Left renal cortex interstitium (tissue), 4 donors: ENCODE measurements at regions not wholly inside any gene's neighbourhood (a gene's known extent, or its start where the extent isn't known, plus 50 kb on each side); places are given as distances from the start of the nearest gene placed in this dataset.

Experiments
- DNase-seq, 4 donors: peaks; one replicate each; pipeline ENCODE4 v3.0.0-alpha.2; 2013; ENCODE audit warnings: low read depth in 4 of 4, low spot score in 2 of 4, missing footprints in 1 of 4

DNA sequence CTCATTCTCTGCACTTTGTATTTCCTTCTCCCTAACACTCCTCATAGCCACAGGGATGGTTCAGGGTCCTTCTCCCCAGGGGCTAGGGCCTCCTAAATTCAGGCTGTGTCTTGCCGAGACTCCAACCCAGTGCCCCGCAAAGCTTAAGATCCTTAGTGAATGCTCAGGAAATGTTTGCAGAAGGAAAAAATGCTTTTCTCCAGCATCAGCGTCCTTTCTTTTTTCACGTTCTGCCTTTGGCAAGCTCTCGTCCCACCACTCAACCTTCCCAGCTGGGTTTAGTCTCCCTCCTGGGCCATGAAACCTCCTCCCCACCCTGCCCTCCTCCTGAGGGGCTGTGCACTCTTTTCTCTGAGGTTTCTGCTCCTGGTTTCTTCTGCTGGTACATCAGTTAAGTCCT is 503.8 kb upstream of the B3GAT1 start:
- no peak for DNase-seq

DNA sequence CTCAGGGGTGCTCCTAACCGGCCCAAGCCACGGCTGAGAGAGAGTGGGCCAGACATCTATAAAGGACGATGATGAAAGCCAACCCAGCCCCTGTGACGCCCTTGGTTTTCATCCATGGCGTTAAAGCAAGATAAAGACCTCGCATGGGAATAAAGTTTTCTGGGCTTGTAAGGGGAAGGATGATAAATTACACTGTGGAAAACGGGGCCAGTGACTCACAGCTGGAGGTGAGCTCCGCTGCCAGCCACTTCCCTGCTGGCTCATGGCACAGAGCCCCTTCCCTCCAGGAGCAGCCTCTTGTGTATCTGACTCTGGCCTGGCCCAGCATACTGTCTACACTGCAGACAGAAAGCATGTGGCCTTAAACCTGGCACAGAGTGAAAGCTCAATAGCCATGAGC is 503.2 kb upstream of the B3GAT1 start:
- no peak for DNase-seq

DNA sequence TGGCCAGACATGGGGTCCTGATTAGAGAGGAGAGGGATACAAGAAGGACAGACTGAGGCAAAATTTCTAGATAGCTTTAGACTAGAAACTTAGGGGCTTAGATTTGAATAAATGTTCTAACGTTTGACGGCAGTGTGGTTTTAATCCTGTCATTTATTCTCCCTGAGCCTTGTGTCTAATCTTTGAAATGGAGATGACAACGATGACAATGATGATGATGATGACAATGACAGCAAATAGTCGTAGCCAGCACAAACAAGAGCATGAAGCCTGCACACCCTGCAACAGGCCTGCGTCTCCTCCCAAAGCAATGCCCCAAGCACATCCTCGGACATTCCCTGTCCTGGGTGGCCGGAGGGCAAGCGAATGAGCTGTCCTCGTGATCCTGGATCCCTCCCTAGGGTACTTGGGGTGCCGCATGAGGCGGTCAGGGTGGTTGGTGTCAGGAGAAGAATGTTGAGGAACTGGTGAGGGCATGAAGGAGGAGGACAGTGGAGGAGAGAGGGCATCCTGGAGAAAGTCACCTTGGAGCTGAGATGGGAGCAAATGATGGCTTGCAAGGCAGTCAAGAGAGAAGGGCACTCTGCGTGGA is 502.1 kb upstream of the B3GAT1 start:
- DNase-seq, result no peak

DNA sequence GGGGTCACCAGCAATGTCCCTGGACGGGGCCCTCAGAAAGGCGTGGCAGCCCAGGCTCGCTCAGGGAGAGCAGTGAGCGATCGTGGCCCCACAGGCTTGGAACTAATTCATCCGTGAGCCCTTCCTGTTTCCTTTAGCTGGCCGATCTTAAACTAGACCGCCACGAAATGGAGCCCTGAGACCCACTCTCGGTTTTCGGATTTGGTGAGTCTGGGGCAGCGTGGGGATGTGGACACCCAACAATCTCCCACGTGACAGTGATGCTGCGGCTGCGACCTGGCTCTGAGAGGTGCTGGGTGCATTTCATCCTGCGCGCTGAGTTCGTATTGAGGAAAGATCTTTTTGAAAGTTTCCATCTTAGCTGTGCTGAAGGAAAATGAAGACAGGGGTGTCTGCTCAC is 501.3 kb upstream of the B3GAT1 start:
- DNase-seq, result no peak

DNA sequence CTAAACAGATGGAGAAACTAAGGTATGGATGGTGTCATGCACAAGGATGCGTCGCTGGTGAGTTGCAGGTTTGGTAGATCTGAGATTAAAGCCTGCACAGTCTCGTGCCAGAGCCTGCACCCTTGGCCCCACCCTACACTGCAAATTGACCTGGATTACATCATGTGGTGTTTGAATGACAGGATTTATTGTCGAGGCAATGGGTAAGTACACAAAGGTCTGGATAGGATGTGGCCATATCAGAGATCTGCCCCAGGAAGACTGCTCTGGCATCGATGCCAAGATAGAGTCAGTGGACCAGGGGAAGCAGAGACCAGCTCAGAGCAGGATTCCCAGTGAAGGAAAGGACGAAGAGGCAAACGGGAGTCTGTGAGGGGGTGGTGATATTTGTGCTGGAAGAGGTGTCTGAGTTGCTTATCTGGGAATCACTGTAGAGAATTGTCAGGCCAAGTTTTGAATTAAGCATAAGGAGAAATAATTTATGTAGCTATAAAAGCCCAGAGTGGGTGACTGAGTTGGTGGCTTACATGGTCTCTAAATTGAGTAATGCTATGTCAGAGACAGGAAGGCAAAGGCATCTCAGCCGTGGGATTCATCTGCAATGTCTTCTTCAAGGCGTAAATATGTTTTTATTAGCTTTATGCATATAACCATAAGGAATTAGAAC is 499.6 kb upstream of the B3GAT1 start:
- DNase-seq, result no peak

DNA sequence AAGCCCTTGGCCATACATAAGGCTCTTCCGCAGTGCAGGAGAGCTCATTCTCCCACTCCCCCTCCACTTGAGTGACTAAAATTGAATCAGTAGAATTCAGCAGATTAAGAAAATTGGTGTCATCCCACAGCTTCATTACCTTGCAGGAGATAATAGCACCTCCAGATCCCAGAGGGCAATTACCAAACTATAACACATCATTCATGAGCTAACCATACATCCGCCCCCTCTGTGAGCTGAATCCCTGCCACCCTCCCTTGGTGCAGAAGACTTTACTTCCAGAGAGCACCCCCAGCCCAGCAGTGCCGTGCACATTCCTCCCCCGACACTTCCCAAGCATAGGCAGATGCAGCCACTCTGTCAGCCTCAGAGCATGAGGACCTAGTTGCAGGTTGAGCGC is 496.5 kb upstream of the B3GAT1 start:
- no peak for DNase-seq

DNA sequence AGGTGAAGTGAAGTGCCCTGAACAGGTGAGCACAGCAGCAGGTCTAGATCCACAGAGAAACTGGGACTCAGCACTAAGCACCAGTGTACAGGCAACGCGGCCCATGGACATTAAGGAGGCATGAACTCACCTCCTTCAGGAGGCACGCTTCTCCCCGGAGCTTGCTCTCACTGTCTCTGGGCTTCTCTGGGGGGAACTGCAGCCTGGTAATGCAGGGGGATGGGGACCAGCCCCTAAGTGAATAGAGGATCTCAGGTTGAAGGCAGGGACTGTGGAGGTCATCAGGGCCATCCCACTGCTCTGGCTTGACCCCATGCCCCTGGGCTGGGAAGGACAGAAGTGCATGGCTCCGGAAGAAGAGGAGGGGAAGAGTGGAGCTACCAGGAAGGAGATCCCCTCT is 495.6 kb upstream of the B3GAT1 start:
- no peak for DNase-seq

DNA sequence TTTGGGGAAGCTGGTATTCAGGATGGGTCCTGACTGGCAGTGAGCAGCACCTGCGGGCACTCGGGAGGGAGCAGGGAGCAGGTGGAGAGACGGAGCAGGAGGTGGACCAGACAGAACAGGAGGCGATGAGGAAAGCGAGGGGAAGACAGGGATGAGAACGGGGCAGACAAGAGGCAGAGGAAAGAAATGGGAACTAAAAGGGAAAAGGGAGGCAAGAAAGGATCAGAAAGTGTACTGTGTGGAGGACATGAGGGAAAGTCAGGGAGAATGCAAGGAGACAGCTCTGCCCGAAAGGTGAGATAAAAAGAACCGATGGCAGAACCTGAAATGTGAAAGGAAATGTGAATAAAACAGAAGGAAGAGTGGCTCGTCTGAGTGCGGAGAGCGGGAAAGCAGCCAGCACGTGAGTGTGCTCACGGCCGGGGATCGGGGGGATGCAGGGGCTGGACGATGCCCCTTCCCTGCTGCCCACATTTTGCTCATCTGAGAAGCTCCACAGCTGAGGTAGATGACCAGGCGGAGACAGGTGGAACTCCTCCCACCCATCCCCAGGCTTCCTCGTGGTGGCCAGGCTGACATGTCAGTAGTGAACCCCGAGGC is 494.4 kb upstream of the B3GAT1 start:
- DNase-seq, result no peak

DNA sequence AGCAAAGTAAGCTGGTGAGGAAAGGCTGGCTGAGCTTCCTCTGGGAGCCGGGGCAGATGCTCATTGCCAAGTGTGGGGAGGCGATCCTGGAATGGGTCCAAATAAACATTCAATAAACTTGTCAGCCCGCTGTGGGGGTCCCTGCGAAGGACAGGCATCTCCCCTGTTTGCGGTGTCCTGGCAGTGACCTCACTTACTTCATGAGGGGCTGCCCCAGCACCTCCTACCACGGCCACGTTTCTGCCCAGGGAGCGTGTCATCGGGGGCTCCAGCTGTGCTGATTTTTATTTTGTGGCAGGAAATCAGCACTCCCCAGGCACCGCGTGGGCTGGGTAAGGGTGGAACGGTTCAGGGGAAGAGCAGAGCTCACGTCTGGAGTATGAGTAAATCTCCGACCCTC is 493.9 kb upstream of the B3GAT1 start:
- DNase-seq, result no peak

DNA sequence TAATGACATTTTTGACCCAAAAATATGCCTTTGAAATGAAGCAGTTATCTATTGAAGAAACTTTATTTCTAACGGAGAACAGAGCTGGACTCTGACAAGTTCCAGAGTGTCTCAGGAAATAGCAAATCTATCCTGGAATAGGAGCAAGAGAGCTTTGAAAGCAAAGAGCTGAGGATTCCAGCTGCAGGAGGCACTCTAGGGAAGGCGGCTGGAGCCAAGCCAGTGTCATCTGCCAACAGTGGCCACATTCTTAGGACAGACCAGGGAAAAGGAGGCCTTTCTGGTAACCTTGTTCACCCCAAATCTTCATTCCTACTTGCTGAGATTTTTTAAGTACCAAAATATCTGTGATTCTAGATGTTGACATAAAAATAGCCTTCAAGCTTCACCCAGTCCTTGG is 493.5 kb upstream of the B3GAT1 start:
- DNase-seq, result no peak

DNA sequence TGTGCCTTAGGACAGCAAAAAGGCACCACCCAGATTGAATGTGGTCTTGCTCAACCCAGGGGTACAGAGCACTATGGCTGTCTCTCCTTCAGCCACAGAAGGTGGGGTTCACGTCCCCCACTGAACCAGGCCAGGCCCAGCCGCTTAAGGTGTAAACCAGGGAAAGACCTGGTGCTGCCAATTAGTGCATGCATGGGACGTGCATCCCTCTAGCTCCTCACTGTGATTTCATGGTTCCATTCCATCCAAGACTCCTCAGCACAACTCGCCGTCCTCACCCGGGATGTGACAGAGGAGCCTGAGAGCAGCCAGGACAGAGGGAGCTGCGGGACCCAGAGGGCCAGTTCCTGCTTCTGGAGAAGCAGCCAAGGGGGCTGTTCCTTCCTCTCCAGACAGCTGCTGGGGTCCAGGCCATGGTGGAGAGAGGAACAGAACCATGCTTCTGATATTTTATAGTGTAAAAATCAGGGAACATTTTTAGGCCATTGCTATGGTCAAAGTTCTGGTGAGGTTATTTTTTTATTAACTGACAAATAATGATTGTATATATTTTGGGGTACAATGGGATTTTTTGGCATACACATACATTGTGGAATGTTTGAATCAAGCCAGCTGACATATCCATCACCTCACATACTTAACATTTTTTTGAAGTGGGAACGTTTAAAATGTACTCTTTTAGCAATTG is 492.2 kb upstream of the B3GAT1 start:
- DNase-seq, result no peak

DNA sequence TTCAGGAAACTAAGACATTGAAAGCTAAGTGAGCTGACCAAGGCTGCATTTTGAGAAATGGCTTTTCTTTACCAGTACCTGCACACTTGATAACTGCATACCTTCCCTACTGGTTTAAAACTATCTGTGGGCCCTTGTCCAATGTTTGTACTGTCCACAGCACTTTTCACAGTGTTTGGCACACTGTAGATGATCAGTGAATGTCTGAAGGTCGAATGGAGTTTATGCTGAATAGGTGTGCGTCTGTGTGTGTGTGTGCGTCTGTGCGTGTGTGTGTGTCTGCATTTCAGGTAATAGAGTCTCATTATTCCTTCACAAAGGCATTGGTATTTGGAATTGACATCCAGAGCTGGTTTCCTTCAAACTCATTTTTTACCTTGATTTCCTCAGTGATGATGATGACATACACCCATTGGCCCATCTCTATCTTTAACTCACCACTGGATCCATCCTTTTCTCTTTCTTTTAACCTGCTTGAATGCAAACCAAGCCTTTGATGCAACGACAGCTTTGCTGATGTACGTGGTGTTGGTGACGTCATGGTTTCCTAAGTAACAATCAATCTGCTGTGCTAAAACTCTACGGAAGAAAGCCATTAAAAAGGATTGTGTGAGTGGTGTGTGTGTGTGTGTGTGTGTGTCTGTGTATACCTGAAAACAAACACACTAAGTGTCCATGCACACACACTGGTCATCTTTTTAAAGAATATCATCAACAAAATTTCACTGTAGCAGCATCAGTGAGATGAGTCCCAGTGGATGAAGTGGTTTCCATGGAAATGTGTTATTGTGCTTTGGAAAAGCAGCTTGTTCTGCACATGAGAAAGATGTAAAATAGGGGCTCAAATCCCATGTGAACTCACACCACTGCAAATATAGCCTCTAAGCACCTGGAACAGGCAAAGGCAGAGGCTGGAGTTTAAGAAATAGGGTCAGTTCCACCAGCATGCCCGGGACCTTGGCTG is 490.2 kb upstream of the B3GAT1 start:
- no peak for DNase-seq

DNA sequence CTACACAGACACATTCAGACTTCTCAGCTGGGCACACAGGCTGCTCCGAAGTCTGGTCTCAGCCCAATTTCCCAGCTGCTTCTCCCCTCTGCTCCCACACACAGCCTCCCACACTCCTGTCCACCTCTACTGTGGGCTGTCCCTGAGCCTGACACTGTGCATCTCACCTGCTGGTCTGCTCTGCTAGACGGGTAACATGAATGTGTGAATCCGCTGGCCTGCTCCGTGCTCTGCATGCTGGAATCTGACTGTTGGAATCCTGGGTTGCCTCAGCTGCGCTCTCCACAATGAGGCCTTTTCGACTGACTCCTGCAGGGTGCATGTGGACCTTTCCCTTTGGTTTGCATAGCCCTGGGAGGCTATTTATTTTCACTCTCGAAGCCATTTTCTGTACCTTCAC is 489.5 kb upstream of the B3GAT1 start:
- no peak for DNase-seq

DNA sequence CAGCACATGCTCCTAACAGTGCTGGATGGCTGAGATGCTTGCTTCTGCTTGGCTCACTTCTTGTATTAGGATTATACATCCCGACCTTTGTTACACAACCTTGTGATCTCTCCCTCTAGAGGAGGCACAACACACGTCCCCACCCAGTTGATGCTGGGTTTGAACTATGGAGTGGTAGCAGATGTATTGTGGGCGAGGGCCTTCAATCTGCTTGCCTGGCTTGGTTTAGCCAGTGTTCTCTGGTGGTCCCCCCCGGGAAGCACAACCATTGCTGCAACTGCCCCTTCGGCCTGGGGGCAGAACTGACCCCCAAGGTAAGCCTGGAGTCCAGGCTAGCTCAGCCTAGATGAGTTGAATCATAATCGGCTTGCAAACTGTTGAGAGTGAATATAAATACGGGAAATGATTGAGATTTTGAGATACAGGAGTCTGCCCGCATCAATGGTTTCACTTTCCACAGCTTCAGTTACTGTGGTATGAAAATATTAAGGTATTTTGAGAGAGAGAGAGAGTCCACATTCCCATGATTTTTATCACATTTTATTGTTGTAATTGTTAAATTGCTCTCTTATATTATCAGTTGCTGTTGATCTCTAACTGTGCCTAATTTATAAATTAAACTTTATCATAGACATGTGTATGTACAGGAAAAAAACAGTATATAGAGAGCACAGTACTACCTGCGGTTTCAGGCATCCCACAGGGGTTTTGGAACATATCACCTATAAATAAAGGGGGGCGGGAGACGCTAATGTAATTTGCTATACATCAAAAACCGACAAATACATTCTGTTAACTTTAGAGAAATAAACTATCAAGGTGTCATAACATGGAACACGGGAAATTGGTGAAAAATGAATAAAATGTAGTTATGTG is 482.0 kb upstream of the B3GAT1 start:
- no peak for DNase-seq

DNA sequence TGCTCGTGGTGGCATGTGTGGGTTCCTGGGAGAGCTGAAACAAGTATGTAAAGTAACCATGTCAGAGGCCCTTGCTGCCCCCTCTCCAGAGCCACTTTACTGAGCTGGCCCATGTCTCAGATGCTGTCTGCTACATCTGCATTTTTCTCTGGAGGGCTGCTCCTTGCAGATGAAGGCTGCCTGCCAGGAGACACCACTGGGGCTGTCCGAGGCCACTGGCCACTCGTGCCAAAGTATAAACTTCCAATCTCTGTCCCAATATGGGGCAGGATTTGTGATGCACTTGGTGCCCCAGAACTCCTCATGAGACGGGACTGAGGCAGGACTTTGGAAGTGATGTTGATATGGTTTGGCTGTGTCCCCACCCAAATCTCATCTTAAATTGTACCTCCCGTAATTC is 478.4 kb upstream of the B3GAT1 start:
- no peak for DNase-seq

DNA sequence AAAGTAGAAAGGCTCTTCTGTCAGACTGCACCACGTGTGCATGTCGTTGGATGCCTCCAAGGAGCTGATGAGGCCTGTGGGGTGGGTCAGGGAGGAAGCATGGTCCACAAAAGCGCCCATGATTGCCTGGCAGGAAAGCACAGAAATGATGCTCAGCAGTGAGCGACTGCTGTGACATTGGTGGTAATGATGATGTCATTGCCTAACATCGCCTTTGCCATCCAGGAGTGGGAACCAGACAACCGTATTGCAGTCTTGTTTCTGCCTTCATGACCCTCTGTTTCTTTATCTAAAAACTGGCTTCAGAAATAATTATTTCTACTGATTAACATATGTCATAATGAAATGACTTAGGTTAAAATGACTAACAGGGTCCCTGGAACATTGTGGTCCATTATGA is 477.8 kb upstream of the B3GAT1 start:
- no peak for DNase-seq

DNA sequence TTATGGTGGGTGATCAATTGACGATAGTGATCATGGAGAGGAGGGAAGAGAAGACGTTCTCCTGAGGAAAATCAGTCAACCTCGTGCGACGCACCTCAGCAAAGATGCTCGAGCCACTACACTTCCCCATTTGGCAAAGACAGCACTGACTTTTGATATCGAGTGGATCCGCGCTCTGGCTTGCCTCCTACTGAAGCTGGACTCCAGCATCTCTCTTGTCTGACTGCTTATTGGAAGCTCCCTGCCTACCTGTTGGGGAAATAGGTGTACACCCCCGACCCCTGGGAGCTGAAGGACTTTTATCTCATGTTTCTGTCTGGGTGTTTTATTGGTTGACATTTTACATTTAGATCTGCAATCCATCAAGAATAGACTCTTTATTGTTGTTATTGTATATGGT is 476.8 kb upstream of the B3GAT1 start:
- DNase-seq, result no peak

DNA sequence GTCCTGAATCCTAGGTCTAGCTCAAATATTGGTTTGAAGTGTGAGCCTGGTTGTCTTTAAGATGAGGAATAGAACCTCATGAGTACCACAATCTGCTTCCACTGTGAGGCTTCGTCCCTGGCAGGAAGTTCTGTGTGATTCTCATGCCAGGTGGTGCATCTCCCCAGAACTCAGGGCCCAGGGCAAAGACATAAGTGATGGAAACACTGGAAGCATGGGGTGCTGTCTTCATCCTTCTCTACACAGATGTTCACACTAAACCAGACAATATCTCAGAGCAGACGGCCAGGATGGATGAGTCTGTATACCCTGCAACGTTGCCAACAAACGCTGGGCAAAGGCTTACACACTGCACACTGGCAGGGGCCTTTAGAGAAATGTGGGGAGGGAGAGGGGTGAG is 475.9 kb upstream of the B3GAT1 start:
- no peak for DNase-seq

DNA sequence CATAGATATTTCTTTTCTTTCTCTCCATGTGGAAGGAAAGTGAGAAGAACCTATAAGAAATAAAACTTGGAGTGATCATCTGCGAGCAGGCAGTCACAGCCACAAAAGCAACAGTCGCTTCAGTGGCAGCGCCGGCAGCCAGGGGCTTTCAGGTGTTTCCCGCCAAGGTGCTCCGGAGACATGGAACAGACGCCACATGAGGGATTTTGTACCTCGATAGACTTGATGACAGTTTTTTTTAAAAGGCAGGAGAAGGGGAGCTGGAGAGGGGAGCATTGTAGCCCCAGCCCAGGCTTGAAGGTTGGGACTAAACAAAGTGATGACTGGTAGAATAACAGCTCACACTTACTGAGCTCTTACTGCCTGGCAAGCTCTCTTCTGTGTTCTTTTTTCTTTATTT is 471.4 kb upstream of the B3GAT1 start:
- DNase-seq, result no peak
